GM21526 (cell line): ENCODE measurements at regions not wholly inside any gene's neighbourhood (a gene's known extent, or its start where the extent isn't known, plus 50 kb on each side); places are given as distances from the start of the nearest gene placed in this dataset.
"Not testable (repeated sequence)": the region's sequence is repeated elsewhere in the genome, so short reads cannot be mapped to it uniquely, and the experiment has no call there.

Source experiments
- ATAC-seq: cut with Tn5 transposase; IDR thresholded peaks from one replicate; pipeline ENCODE4 v1.9.1; 2021; ENCODE audit warnings: moderate library complexity; ENCODE audit not compliant: unreplicated experiment, low FRiP score

DNA sequence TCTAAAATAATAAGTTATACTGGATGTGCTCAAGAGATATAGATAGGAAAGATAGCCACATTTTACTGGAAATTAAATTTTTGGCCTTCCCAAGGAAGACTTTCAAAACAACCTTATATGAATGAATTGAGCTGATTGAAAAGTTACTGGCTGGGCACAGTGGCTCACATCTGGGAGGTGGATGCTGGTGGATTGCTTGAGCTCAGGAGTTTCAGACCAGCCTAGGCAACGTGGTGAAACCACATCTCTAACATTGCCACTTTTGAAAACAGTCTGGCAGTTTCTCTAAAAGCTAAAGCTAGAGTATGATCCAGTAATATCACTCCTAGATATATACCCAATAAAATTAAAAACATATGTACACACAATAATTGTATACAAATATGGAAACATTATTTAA, 231.4 kb upstream of the POU1F1 start:
- no peak for ATAC-seq

DNA sequence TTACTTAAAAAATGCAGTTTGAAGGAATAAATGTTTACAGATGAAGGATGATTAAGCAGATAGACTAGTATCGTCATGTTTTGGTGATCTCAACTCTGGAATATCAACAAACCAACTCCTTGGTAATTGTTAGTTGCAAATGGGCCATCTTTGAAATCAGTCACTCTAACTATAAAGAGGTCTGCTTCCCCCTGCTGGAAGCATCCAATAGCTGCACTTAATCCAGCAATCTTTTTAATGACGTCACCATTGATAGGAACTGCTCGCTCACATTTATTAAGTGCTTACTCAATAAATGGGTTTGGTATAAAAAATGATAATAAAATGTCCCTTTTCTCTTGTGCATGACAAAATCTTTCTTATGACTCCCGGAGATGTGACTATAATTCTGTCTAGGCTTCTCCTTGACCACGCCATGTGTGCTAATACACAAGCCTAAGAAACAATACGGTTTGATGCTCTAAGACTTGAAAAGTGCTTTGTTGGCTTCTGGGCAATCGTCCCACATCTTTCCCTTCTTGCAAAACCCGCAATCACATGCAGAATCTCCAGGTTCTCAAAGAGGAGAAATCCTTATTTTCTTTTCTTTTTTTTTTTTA, 227.6 kb upstream of the POU1F1 start:
- ATAC-seq, result peak; percentile 92

DNA sequence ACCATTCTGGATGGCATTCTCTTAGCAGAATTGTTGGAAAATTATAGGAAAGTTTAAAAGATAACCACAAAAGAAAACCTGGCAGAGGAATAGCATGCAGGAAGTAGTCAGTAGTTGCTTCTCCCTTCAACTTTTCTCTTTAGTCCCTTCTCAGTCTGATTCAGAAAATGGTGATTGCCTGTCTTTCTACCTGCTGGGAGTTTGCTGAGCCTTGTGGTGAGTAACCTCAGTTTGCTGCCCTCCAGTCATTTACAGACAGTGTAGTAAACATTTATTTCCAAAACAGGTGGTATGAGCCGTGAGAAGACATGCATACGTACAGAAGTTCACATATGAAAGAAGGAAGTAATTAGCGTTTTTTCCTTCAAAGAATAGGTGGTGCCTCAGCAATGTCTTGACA, 224.7 kb upstream of the POU1F1 start:
- ATAC-seq, result no peak

DNA sequence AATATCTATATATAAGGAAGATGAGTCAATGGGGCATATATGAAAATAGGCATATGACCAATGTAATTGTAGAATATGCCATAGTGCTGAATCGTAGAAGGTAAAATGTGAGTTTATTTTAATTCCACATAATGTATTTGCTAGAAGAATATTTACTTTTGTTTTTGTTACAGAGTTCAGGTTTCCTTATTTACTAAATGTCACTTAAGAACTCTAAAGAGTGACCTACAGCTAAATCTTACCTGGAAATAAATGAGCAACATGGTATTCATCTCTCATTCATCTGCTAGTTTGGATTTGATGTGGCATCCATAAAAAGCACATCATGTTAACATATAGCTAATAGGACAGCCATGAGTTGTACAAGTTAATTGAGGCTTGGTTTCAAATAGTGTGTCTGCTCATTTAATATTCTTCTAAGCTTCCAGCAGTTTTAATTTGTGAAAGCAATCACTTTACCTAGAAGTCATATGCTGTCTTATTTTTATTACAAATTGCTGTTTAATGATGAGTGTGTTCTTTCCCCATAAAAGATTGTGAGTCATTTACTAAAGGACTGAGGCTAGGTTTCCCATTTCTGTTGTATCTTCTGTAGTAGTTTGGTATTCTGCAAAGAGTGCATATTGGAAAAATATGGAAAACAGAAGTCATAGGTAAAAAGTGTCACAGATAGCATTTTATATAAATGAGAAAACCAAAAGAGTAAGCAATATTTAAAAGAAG, 222.1 kb upstream of the POU1F1 start:
- no peak for ATAC-seq

DNA sequence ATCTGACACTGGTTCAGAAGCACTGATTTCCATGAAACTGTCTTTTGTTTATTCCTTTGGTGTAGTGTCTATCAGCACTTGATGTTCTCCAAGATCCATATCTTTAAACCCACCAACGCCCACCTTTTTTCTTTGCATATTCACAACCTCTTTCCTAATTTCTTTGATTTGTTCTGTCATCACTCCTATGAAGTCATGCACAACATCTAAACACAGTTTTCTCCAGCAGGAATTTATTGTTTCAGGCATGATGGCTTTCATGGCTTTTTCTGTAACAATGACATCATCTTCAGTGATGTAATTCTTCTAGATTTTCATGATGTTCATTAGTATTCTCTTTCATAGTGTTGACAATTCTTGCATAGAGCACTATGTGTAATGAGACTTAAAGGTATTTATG, 219.6 kb upstream of the POU1F1 start:
- no peak for ATAC-seq

DNA sequence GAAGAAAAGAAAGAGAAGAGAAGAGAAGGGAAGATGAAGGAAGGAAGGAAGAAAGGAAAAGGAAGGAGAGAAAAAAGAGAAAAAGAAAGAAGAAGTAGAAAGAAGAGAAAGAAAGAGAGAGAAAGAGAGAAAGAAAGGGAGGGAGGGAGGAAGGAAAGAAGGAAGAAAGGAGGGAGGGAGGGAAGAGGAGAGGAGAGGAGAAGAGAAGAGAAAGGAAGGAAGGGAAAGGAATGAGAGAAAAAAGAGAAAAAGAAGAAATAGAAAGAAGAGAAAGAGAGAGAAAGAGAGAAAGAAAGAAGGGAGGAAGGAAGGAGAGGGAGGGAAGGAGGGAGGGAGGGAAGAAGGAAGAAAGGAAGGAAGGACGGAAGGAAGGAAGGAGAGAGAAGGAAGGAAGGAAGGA, 217.9 kb upstream of the POU1F1 start:
- no peak for ATAC-seq

DNA sequence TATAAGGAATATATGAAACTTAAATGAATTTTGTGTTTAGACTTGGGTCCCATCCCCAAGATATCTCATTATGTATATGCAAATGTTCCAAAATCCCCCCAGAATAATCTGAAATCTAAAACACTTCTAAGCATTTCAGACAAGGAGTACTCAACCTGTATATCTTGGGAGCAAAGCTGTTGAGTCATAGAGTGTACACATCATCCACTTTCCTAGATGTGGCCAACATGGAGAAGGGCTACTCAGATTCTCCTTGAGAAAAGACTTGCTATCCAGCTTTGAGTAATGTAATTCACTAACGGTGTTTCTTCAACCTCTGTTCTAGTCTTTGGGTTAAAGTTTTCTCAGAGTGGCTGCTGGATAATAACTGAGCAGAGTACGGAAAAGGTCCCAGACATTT, 215.5 kb upstream of the POU1F1 start:
- ATAC-seq, result no peak

DNA sequence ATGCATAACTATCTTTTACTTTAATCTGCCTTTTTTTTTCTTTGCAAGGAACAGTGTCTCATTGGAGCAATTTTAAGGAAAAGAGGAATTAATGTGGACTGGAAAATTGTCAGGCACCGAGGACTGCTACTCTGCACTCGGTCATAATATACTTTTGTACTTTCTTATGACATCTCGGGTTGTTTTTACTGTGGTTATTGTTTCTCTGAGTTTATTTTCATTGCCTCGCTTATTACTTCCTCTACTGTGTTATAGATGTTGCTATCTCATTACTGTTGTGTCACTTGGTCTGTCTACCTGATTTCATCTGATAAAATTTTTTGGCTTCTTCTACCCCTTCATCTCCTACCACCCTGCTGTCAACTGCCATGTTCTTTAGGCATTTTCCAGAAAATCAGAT, 213.5 kb upstream of the POU1F1 start:
- ATAC-seq, result no peak

DNA sequence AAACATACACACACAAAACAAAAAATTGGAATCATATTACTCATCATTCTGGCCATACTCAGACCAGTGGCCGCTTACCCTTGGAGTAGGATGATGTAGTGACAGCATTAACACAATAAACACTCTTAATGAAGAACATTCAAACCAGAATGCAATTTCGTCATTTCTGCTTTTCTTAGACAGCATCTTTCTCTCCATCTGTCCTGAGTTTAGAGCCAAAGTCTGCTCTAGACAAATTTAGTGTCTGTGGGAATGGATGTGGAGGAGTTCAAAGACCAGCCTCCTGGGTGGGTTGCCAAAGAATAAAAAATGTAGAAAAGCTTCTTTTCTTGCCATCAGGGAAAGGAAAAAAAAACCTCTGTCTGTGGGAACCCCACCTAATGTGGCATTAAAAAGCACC, 212.4 kb upstream of the POU1F1 start:
- no peak for ATAC-seq

DNA sequence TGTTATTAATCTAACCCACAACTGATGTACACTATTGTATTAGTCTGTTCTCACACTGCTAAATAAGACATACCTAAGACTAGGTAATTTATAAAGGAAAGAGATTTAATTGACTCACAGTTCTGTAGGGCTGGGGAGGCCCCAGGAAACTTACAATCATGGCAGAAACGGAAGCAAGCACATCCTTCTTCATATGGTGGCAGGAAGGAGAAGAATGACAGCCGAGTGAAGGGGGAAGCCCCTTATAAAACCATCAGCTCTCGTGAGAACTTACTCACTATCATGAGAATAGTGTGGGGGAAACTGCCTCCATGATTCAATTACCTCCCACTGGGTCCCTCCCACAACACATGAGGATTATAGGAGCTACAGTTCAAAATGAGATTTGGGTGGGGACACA, 210.3 kb upstream of the POU1F1 start:
- ATAC-seq, result not testable (repeated sequence)

DNA sequence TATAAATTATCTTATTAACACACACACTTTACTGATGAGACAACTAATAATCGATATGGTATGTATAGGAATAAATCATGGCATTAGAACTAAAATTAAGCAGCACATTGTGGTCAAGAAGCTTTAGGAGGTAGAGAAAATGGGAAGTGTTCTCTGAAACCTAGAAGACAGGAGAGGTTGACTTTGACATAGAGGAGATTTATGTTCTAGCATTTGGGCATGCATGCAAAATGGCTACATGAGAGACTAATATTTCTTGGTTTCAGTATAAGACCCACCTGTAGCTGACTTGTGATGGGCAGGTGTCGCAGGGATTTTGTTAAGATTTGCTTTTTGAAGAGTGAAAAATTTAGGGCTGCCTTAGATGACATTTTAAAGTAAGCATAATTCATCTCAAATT, 209.7 kb upstream of the POU1F1 start:
- ATAC-seq, result no peak

DNA sequence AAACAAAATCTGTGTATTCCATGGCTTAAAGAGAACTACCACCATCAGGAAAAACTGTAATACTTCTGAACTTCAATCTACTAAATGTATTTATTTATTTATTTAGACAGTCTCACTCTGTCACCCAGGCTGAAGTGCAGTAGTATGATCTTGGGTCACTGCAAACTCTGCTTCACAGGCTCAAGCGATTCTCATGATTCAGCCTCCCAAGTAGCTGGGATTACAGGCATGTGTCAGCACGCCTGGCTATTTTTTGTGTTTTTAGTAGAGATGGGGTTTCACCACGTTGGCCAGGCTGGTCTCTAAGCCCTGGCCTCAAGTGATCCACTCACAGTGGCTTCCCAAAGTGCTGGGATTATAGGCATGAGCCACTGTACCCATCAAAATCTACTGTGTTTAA, 202.3 kb upstream of the POU1F1 start:
- no peak for ATAC-seq

DNA sequence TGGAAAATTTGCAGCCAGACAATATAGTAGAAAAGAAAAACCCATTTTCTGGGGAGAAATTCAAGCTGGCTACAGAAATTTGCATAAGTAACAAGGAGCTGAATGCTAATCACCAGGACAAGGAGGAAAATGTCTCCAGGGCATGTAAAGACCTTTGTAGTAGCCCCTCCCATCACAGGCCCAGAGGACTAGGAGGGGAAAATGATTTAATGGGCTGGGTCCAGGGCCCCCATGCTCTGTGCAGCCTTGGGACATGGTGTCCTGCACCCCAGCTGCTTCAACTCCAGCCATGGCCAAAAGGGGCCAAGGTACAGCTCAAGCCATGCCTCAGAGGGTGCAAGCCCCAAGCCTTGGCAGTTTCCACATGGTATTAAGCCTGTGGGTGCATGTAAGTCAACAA, 197.6 kb upstream of the POU1F1 start:
- no peak for ATAC-seq

DNA sequence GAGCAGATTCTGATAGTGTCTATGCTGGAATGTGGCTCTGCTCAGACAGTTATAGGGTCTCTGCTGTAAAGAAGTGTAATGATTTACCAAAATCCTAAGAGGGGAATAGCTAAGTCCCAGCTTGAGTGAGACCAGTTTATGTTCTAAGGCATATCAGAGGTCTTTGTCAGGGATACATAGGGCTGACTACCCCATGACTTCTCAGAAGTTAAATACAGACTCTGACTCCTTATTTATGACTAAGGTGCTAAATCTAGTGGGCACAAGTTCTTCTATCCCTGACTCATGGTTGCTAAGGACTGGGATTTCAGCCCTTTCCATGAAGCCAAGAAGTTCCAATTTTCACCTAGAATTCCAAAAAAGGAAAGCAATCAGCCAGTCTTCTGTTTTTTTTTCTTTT, 192.6 kb upstream of the POU1F1 start:
- no peak for ATAC-seq

DNA sequence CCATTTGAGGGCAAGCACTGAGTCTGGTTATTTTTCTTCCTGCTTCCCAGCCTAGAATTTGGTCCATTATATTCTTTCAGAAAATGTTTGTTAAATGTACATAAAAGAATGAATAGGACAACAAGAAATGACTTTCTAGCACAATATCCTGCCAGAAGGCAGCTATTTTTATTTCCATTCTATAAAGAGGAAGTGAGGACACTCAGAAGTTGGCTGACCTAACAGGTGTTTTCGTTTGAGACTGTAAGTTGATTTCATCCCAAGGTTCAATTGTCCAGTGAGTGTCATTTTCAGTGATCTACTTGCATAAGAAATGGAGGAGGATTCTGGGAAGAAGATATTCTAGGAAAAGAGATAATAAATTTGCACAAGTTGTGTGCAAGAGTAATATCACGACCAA, 191.9 kb upstream of the POU1F1 start:
- ATAC-seq, result no peak

DNA sequence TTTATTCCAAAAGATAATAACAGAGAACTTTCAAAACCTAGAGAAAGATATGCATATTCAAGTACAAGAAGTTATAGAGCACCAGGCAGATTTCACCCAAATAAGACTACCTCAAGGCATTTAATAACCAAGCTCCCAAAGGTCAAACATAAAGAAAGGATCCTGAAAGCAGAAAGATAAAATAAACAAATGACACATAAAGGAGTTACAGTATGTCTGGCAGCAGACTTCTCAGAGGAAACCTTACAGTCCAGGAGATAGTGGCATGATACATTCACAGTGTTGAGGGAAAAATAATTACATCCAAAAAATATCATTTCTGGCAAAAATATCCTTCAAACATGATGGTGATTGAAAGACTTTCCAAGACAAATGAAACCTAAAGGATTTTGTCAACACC, 185.8 kb upstream of the POU1F1 start:
- no peak for ATAC-seq

DNA sequence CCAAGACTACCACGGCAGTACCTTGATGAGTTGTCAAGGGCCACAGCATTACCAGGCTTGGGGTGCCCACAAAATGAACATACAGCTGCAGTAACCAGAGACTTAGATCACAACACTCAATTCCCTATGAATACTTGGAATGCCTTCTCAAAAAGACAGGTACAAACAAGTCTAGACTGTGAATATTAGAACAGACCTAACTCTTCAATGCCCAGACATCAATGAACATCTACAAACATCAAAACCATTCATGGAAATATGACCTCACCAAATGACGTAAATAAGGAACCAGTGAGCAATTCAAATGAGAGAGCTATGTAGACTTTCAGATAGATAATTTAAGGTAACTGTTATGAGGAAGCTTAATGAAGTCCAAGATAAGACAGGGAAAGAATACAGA, 185.1 kb upstream of the POU1F1 start:
- ATAC-seq, result no peak

DNA sequence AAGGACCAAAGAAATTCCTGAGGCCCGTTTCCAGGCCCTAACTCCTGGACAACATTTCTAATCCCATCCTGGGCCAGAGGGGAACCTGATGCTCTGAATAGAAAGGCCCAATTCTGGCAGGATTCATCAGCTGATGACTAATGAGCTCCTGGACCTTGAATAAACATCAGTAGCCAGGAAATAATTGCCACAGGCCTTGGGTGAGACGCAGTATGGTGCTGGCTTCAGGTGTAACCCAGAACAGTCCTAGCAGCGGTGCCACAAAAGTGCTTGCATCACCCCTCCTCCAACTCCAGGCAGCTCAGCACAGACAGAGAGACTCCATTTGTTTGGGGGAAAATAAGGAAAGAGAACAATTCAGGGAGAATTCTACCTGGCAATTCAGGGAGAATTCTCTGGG, 184.7 kb upstream of the POU1F1 start:
- no peak for ATAC-seq

DNA sequence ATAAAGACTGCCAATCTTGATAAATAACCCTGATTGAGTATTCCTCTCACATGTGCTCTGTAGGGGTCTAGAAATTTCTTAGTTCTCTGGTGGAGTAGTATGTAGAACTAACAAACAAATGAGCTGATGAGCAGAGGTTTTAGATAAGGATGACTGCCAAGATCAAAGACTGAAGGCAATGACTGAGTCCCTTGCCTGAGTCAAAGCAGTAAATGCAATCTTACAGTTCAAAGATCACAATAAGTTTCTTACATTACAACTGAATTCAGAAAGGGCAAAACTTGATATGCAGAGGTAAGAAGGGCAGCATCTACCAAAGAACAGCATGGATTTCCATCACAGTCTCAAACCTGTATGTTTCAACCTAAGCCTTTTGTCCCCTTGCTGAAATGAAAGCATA, 172.2 kb upstream of the POU1F1 start:
- no peak for ATAC-seq

DNA sequence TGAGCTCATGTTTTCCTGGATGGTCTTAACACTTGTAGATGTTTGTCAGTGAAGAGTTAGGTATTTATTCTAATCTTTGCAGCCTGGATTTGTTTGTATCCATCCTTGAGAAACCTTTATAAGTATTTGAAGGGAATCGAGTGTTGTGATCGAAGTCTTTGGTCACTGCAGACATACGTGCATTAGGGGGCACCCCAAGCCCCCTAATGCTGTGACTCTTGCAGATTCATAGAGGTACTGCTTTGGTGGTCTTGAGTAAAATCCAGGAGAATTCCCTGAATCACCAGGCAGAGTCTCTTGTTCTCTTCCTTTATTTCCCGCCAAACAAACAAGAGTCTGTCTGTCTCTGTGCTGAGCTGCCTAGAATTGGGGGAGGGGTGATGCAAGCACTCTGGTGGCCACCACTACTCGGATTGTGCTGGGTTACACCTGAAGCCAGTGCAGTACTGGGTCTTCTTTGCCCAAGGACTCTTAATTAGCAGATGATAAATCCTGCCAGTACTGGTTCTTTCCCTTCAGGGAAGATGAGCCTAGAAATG, 170.5 kb upstream of the POU1F1 start:
- ATAC-seq, result no peak

DNA sequence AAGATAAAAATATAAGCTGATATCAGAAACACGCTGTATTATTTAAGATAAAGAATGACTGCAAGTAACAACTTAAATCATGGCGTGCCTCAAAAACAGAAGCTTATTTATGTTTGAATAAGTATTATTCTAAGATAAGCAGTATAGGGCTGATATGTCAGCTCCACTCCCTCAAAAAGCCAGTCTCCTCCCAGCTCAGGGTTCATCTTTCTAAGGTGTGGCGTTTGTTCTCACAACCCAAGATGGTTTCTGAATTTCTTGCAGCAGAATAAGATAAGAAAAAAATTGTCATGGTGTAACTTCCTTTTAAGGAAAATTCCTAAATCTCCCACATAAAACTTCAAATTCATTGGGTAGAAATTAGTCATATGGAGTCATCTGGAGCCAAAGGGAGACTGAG, 166.1 kb upstream of the POU1F1 start:
- no peak for ATAC-seq

DNA sequence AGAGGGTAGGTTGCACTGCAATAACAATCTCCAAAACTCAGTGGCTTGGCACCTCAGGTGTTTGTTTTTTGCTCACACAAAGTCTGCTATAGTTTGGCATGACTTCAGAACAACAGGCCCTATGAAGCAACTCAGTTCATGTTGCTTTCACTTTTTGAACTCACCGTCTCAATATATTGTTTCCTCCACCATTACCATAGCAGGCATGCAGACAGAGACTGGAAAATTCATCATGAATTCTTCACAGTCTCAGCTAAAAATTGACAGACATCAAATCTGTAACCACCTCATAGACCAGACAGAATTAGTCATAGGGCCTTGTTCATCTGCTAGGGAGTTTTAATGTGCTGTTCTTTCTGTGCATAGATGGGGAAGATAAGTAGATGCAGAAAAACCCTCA, 161.4 kb upstream of the POU1F1 start:
- no peak for ATAC-seq
